Neural cell (in vitro differentiated cells): ENCODE measurements at regions not wholly inside any gene's neighbourhood (a gene's known extent, or its start where the extent isn't known, plus 50 kb on each side); places are given as distances from the start of the nearest gene placed in this dataset.

Source experiments
- H2AFZ ChIP-seq: fragments of 200-600, 300-800 bp; sonication (generic), shearing (Covaris generic); 2 replicates; pipeline ENCODE4 v1.6.0; 2014; ENCODE audit warnings: low read depth, mild to moderate bottlenecking, antibody characterized with exemption, low read length, moderate library complexity
- H3F3A ChIP-seq: fragments of 200-600 bp; shearing (Covaris generic); 2 replicates; pipeline ENCODE4 v1.6.1; 2016; ENCODE audit warnings: mild to moderate bottlenecking, moderate library complexity, mixed read lengths, antibody characterized with exemption, low read length; ENCODE audit not compliant: insufficient read depth, poor library complexity, severe bottlenecking
- H3K27ac ChIP-seq: fragments of 200-600, 300-800 bp; sonication (generic), shearing (Covaris generic); 2 replicates; pipeline ENCODE4 v1.5.1; 2014; ENCODE audit warnings: mild to moderate bottlenecking, low read length, moderate library complexity
- H3K27me3 ChIP-seq: fragments of 300-800, 200-600 bp; sonication (generic), shearing (Covaris generic); 2 replicates; pipeline ENCODE4 v1.6.0; 2014; ENCODE audit warnings: mild to moderate bottlenecking, low read depth, low read length, moderate library complexity; ENCODE audit not compliant: insufficient read depth
- H3K36me3 ChIP-seq: fragments of 300-800, 200-600 bp; sonication (generic), shearing (Covaris generic); 2 replicates; pipeline ENCODE4 v1.5.1; 2014; ENCODE audit warnings: mild to moderate bottlenecking, antibody characterized with exemption, low read length, moderate library complexity; ENCODE audit not compliant: insufficient read depth
- H3K4me2 ChIP-seq: fragments of 300-800, 200-600 bp; sonication (generic), shearing (Covaris generic); 2 replicates; pipeline ENCODE4 v1.6.0; 2014; ENCODE audit warnings: mild to moderate bottlenecking, low read length
- H3K4me3 ChIP-seq: fragments of 300-800, 200-600 bp; sonication (generic), shearing (Covaris generic); 2 replicates; pipeline ENCODE4 v1.5.1; 2014; ENCODE audit warnings: mild to moderate bottlenecking, low read length, moderate library complexity
- H3K79me2 ChIP-seq: fragments of 200-600 bp; shearing (Covaris generic); replicated peaks from 2 replicates; pipeline ENCODE4 v1.6.0; 2014; ENCODE audit warnings: mild to moderate bottlenecking, low read length, moderate library complexity; ENCODE audit not compliant: insufficient read depth
- H3K9ac ChIP-seq: fragments of 300-800, 200-600 bp; sonication (generic), shearing (Covaris generic); 2 replicates; pipeline ENCODE4 v1.6.1; 2016; ENCODE audit warnings: mild to moderate bottlenecking, low read length, mixed read lengths
- H3K9me2 ChIP-seq: fragments of 200-600 bp; shearing (Covaris generic); 2 replicates; pipeline ENCODE4 v1.6.1; 2016; ENCODE audit warnings: mild to moderate bottlenecking, low read length, mixed read lengths; ENCODE audit not compliant: insufficient read depth
- H3K9me3 ChIP-seq: fragments of 200-600, 300-800 bp; sonication (generic), shearing (Covaris generic); 2 replicates; pipeline ENCODE4 v1.6.1; 2016; ENCODE audit warnings: mild to moderate bottlenecking, mixed run types, low read length, moderate library complexity, mixed read lengths
- H4K20me1 ChIP-seq: fragments of 200-600 bp; shearing (Covaris generic); 2 replicates; pipeline ENCODE4 v1.6.1; 2016; ENCODE audit warnings: mild to moderate bottlenecking, mixed run types; ENCODE audit not compliant: insufficient read depth
- CTCF ChIP-seq: fragments of 450-650 bp; IDR thresholded peaks from 2 replicates; pipeline ENCODE4 v1.5.1; 2014; ENCODE audit warnings: antibody characterized with exemption, mild to moderate bottlenecking, moderate library complexity; ENCODE audit not compliant: poor library complexity, severe bottlenecking
- EP300 ChIP-seq: fragments of 450-650 bp; conservative IDR thresholded peaks from 2 replicates; pipeline ENCODE4 v1.6.1; 2014; ENCODE audit warnings: antibody characterized with exemption, mild to moderate bottlenecking, moderate library complexity; ENCODE audit not compliant: poor library complexity, severe bottlenecking
- EZH2 ChIP-seq: fragments of 200-600, 300-800 bp; shearing (Covaris generic), sonication (generic); IDR thresholded peaks from 2 replicates; pipeline ENCODE4 v1.6.1; 2014; ENCODE audit warnings: antibody characterized with exemption, low read length, borderline replicate concordance, mild to moderate bottlenecking; ENCODE audit not compliant: insufficient read depth, poor library complexity, severe bottlenecking
- MXI1 ChIP-seq: fragments of 450-650 bp; conservative IDR thresholded peaks from 2 replicates; pipeline ENCODE4 v1.6.1; 2014; ENCODE audit warnings: antibody characterized with exemption, mild to moderate bottlenecking; ENCODE audit not compliant: poor library complexity, severe bottlenecking
- POLR2AphosphoS5 ChIP-seq: IDR thresholded peaks from 2 replicates; pipeline ENCODE4 v1.6.1; 2012
- RAD21 ChIP-seq: fragments of 450-650 bp; conservative IDR thresholded peaks from 2 replicates; pipeline ENCODE4 v1.6.1; 2014; ENCODE audit warnings: antibody characterized with exemption, mild to moderate bottlenecking, moderate library complexity
- REST ChIP-seq: IDR thresholded peaks from 2 replicates; pipeline ENCODE4 v1.6.1; 2012; ENCODE audit warnings: borderline replicate concordance
- SMC3 ChIP-seq: fragments of 450-650 bp; conservative IDR thresholded peaks from 2 replicates; pipeline ENCODE4 v1.6.1; 2014; ENCODE audit warnings: antibody characterized with exemption, mild to moderate bottlenecking, moderate library complexity; ENCODE audit not compliant: poor library complexity
- TAF1 ChIP-seq: IDR thresholded peaks from 2 replicates; pipeline ENCODE4 v1.6.1; 2012; ENCODE audit warnings: low read depth

GRCh38 chr5:60401526-60401925, 298.4 kb downstream of the DEPDC1B start:
- Histone ChIP-seq H3K4me2 (no peak overlapping the region), H3K27ac (no peak overlapping the region), H3F3A (no peaks in the 10 kb centered on the region), H2AFZ (no peak overlapping the region), H3K36me3 (no peaks in the 10 kb centered on the region), H3K9me3 (no peaks in the 10 kb centered on the region), H4K20me1 (no peaks in the 10 kb centered on the region), H3K79me2 (no peaks in the 10 kb centered on the region), H3K27me3 (no peaks in the 10 kb centered on the region), H3K9me2 (no peaks in the 10 kb centered on the region), H3K9ac (no peak overlapping the region), H3K4me3 (no peak overlapping the region)
- TF ChIP-seq SMC3, result no peak
- TF ChIP-seq REST, result no peak
- no peak for TF ChIP-seq POLR2AphosphoS5
- no peak for TF ChIP-seq TAF1
- TF ChIP-seq RAD21, result no peak
- no peak for TF ChIP-seq EP300
- TF ChIP-seq CTCF, result no peak
- no peak for TF ChIP-seq EZH2
- no peak for TF ChIP-seq MXI1

- H3K9me3 ChIP-seq, result no peaks in the 10 kb centered on the region
- no peaks in the 10 kb centered on the region for H3K36me3 ChIP-seq
- no peak overlapping the region for H3K27ac ChIP-seq
- no peaks in the 10 kb centered on the region for H3K27me3 ChIP-seq
- H3K4me2 ChIP-seq, result no peak overlapping the region
- no peak for TF ChIP-seq CTCF
- no peak for TF ChIP-seq TAF1
- TF ChIP-seq POLR2AphosphoS5, result no peak
- no peak for TF ChIP-seq SMC3
- no peak for TF ChIP-seq EZH2
- TF ChIP-seq REST, result no peak
- no peak for TF ChIP-seq EP300
- TF ChIP-seq RAD21, result no peak
- no peak for TF ChIP-seq MXI1
- H2AFZ ChIP-seq, result no peak overlapping the region
- no peaks in the 10 kb centered on the region for H3K79me2 ChIP-seq
- H3K4me3 ChIP-seq, result no peak overlapping the region
- no peaks in the 10 kb centered on the region for H3F3A ChIP-seq
- H4K20me1 ChIP-seq, result no peaks in the 10 kb centered on the region
- no peak overlapping the region for H3K9ac ChIP-seq
- H3K9me2 ChIP-seq, result no peaks in the 10 kb centered on the region
These were observed 300.5 kb downstream of the DEPDC1B start for GRCh38 chr5:60399507-60399906.
